GM12891 (cell line): ENCODE measurements at regions not wholly inside any gene's neighbourhood (a gene's known extent, or its start where the extent isn't known, plus 50 kb on each side); places are given as distances from the start of the nearest gene placed in this dataset.

Source experiments
- POLR2A ChIP-seq: IDR thresholded peaks from 2 replicates; pipeline ENCODE4 v1.6.1; 2011; ENCODE audit warnings: low read depth, low read length, control low read depth
- POLR2AphosphoS5 ChIP-seq: IDR thresholded peaks from 2 replicates; pipeline ENCODE4 v1.6.1; 2011; ENCODE audit warnings: low read depth, low read length, control low read depth
- POU2F2 ChIP-seq: IDR thresholded peaks from 2 replicates; pipeline ENCODE4 v1.6.1; 2011; ENCODE audit warnings: low read depth, mild to moderate bottlenecking, control low read depth, low read length, moderate library complexity
- SPI1 ChIP-seq: IDR thresholded peaks from 2 replicates; pipeline ENCODE4 v1.6.1; 2011; ENCODE audit warnings: low read depth, low read length, control low read depth
- TAF1 ChIP-seq: IDR thresholded peaks from 2 replicates; pipeline ENCODE4 v1.6.1; 2011; ENCODE audit warnings: low read depth, low read length, control low read depth

GRCh38 chr6:15107644-15108382, 138.1 kb upstream of the JARID2 start:
- TF ChIP-seq POLR2AphosphoS5 (no peak), POLR2A (no peak), TAF1 (no peak), POU2F2 (no peak), SPI1 (no peak)
